ENCODE measurements at regions not wholly inside any gene's neighbourhood (a gene's known extent, or its start where the extent isn't known, plus 50 kb on each side); places are given as distances from the start of the nearest gene placed in this dataset.
"Not testable (repeated sequence)": the region's sequence is repeated elsewhere in the genome, so short reads cannot be mapped to it uniquely, and the experiment has no call there.

DNA sequence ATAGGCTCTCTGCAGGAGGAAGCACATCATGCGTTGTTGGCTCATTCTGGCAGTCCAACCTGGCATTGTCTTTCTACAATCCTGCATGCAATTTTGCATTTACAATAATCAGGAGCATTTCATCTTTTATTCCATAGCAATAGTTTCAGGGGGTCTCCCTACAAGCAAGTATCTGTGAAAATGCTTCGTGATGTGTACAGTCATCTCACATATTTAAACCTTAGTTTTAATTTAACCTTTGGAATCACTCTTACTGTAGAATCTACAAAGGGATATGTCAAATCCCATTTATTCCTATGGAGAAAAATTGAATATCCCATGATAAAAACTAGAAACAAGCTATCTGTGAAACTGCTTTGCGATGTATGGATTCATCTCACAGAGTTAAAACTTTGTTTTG, 112.0 kb upstream of the WSB1 start:
- TF ChIP-seq CTCF (conservative IDR thresholded peaks at IDR 0.05; ENCODE audit: low read length): no peak
- no peak for TF ChIP-seq EZH2phosphoT487 (IDR thresholded peaks at IDR 0.05; ENCODE audit: borderline replicate concordance, low read depth, low read length)
- peak overlapping the region; percentile 36; the same call in 1 of the 2 replicates for H2AFZ ChIP-seq (ENCODE audit: low read length)
- no peaks in the 10 kb centered on the region for H3K9me2 ChIP-seq (ENCODE audit: insufficient read depth, low read length)
- H4K20me1 ChIP-seq (ENCODE audit: insufficient read depth, low read length): no peaks in the 10 kb centered on the region
- no peaks in the 10 kb centered on the region; the same call in 1 of the 2 replicates for H3K36me3 ChIP-seq (ENCODE audit: insufficient read depth, low read length)
- CTCF ChIA-PET (ENCODE audit: unreplicated experiment): no interaction called here
- no peaks in the 10 kb centered on the region for H3K79me2 ChIP-seq (ENCODE audit: insufficient read depth, low read depth, low read length)
- DNase-seq (ENCODE audit: low spot score): no peak
- intact Hi-C loops (cut with micrococcal nuclease; ENCODE audit: unreplicated experiment): no loop called here
- peaks cover 8% of the 10 kb centered on the region for H3K4me1 ChIP-seq (ENCODE audit: insufficient read depth, low read length, poor library complexity, severe bottlenecking)
- BruUV-seq (replicated peaks): no TSS peak
- no peak overlapping the region for H3K4me3 ChIP-seq (ENCODE audit: low read depth, low read length, poor library complexity, severe bottlenecking)
- peaks cover 41% of the 10 kb centered on the region; the same call in 1 of the 2 replicates for H3K9me3 ChIP-seq (ENCODE audit: low read length)
- H3K4me2 ChIP-seq (ENCODE audit: low read length): no peak overlapping the region
- H3K27ac ChIP-seq (ENCODE audit: low read depth, low read length, poor library complexity, severe bottlenecking): no peak overlapping the region
- POLR2A ChIA-PET: interaction anchor here (1.3 to 1.4 kb wide), 3 partner anchors 9 to 14 kb away, joined by 3 to 4 read pairs (median 4); no protein-coding TSS in a partner anchor

DNA sequence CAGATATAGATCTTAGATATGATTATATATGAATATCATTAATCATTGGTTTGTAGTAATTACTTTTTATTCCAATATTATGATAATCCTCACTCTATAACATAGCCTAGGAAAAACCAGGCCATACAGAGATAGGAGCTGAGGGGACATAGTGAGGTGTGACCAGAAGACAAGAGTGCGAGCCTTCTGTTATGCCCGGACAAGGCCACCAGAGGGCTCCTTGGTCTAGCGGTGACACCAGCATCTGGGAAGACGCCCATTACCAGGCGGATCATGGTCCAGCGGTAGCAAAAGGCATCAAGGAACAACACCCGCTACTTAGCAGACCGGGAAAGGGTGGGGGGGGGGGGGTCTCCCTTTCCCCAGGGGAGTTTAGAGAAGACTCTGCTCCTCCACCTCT, 96.4 kb upstream of the WSB1 start:
- H3K36me3 ChIP-seq (ENCODE audit: insufficient read depth, low read length); H3K79me2 ChIP-seq (ENCODE audit: insufficient read depth, low read depth, low read length); intact Hi-C loops (cut with micrococcal nuclease; ENCODE audit: unreplicated experiment); POLR2A ChIA-PET; H3K4me1 ChIP-seq (ENCODE audit: insufficient read depth, low read length, poor library complexity, severe bottlenecking); H4K20me1 ChIP-seq (ENCODE audit: insufficient read depth, low read length); H3K4me2 ChIP-seq (ENCODE audit: low read length); H3K4me3 ChIP-seq (ENCODE audit: low read depth, low read length, poor library complexity, severe bottlenecking); BruUV-seq (replicated peaks); H3K27ac ChIP-seq (ENCODE audit: low read depth, low read length, poor library complexity, severe bottlenecking); H3K9me3 ChIP-seq (ENCODE audit: low read length); CTCF ChIA-PET (ENCODE audit: unreplicated experiment); H2AFZ ChIP-seq (ENCODE audit: low read length); H3K9me2 ChIP-seq (ENCODE audit: insufficient read depth, low read length); DNase-seq (ENCODE audit: low spot score): not testable (repeated sequence)
- TF ChIP-seq CTCF (conservative IDR thresholded peaks at IDR 0.05; ENCODE audit: low read length): peak; percentile 40

DNA sequence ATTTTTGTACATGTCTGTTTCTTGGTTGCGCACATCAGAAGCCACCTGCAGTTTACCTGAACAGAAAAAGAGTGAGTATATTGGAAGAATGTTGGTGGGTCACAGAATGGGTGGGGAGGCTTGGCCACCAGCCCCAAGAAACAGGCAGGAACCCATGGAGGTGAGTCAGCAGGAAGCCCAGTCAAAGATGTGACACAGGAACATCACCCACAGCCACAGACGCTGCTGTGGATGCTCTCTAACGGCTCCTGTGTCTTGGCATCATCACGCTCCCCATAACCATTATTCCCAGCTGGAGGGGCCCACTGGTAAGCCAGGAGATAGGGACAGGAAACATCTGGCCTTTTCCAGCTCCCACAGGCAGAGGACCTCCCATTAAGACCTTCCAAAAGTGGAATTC, 94.0 kb upstream of the WSB1 start:
- Histone ChIP-seq H3K4me2 (ENCODE audit: low read length) (no peak overlapping the region), H3K4me3 (ENCODE audit: low read depth, low read length, poor library complexity, severe bottlenecking) (no peak overlapping the region), H3K9me2 (ENCODE audit: insufficient read depth, low read length) (no peaks in the 10 kb centered on the region), H2AFZ (ENCODE audit: low read length) (no peak overlapping the region), H3K79me2 (ENCODE audit: insufficient read depth, low read depth, low read length) (no peaks in the 10 kb centered on the region), H3K4me1 (ENCODE audit: insufficient read depth, low read length, poor library complexity, severe bottlenecking) (no peaks in the 10 kb centered on the region), H3K27ac (ENCODE audit: low read depth, low read length, poor library complexity, severe bottlenecking) (no peak overlapping the region), H3K36me3 (ENCODE audit: insufficient read depth, low read length) (no peaks in the 10 kb centered on the region), H3K9me3 (ENCODE audit: low read length) (0 out of 2 replicates have a peak, but pooled peaks cover 5% of the 10 kb centered on the region), H4K20me1 (ENCODE audit: insufficient read depth, low read length) (no peaks in the 10 kb centered on the region)
- POLR2A ChIA-PET: interaction anchor here (1.2 kb wide), 1 partner anchor 36 kb away, joined by 3 read pairs; no protein-coding TSS in a partner anchor
- intact Hi-C loops (cut with micrococcal nuclease; ENCODE audit: unreplicated experiment): no loop called here
- CTCF ChIA-PET (ENCODE audit: unreplicated experiment): no interaction called here
- no TSS peak for BruUV-seq (replicated peaks)
- TF ChIP-seq CTCF (conservative IDR thresholded peaks at IDR 0.05; ENCODE audit: low read length) (no peak), EZH2phosphoT487 (IDR thresholded peaks at IDR 0.05; ENCODE audit: borderline replicate concordance, low read depth, low read length) (no peak)
- DNase-seq (ENCODE audit: low spot score): no peak

Measured in OCI-LY7 (cell line).